NCI-H226 (cell line): ENCODE measurements at regions not wholly inside any gene's neighbourhood (a gene's known extent, or its start where the extent isn't known, plus 50 kb on each side); places are given as distances from the start of the nearest gene placed in this dataset.

Experiments used
- DNase-seq: peaks from one replicate; pipeline ENCODE4 v3.0.0-alpha.2; 2015

DNA sequence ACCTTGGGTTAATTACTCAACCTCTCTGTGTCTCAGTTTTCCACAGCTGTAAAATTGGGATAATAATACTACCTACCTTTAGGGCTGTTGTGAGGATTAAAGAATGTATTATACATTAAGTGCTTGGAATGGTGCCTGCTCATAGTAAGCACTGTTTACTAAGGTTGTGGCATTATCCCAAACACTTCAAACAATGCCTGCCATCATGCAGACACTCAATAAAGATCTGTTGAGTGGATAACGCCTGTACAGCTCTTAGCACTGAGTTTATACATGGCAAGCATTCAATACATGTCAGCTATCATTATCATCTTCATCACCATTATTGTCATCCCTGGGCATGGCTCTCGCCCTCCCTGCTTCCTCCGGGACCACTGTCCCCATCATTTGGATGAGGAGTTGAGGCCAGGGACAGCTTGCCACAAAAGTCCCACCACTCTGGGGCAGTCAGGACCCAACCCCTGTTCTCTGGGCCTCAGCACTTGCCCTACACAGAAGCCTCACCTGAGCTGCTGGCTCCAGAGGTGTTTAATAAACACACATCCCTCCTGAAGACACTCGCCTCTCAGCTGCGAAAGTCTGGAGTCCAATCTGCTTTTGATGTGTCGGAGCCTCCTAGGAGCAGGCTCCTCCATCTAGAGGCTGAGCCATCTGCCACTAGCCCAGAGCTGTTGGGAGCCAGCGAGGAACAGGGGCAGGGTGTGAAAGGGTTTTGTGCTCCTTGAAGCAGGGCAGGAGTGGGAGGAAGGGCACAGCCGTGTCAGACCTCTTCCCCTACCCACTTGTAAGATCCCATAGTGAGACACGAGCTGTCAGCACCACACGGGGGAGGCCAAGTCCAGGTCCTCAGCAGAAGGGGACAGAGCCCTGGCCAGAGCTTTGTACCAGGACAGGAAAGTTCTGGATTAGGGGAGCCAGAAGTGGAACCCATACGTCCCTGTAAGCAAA is 80.9 kb upstream of the ZC3H12A start:
- DNase-seq: no peak

GRCh38 chr1:37394574-37395464 is 79.6 kb upstream of the ZC3H12A start:
- DNase-seq: no peak

DNA sequence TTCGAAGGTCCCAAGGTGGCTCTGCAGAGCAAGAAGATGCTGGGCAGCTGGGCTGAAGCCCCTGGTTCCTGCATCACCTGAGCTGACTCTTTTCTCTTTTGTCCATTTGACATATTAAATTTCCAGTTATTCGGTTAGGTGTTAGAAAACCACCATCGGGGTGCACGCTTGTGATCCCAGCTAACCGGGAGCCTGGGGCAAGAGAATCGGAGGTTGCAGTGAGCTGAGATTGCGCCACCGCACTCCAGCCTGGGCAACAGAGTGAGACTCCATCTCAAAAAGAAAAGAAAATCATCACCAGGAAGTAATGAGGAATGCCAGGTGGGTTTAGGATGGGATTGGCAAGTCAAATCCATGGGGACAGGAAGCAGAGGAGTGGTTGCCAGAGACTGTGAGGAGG is 76.3 kb upstream of the ZC3H12A start:
- no peak for DNase-seq

GRCh38 chr1:37399205-37399604 is 75.2 kb upstream of the ZC3H12A start:
- DNase-seq: no peak

GRCh38 chr1:37399830-37400464 is 74.4 kb upstream of the ZC3H12A start:
- DNase-seq: no peak

- DNase-seq: no peak
Observed at GRCh38 chr1:37400466-37401225, 73.7 kb upstream of the ZC3H12A start.

DNA sequence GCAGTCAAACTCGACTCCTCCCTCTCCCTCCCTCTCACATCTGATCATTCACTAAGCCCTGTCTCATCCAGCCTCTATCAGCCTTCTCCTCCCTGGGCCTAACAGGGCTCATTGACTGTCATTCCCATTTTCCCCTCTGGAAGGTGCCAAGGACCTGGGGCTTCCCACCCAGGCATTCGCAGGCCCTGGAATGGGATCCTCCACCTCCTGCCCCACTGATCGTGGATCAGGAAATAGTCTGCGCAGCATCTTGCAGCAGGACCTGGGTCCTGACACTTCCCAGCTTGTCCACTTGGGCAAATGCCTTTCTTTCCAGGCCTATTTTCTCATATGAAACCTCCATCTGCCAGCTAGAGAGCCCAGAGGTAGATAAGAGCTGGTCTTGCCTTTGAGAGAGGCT is 71.2 kb upstream of the ZC3H12A start:
- no peak for DNase-seq

DNA sequence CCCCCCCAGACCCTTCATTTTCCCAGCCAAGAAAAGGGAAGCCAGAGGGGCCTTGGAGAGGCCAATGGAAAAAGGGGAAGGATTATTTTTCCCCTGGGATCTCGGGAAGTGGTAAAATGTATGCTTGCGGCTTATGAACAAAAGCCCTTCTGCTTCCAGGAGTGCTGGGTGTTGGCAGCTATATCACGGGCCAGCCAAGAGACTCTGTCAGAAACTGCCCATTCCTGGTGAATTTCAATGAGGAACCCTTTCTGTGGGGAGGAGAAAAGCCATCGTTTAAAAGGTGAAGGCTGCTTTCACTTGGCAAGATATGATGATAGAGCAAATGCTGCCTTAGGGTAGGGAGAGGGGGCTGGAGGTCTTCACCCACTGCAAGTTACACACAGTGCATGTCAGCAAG is 69.7 kb upstream of the ZC3H12A start:
- no peak for DNase-seq

DNA sequence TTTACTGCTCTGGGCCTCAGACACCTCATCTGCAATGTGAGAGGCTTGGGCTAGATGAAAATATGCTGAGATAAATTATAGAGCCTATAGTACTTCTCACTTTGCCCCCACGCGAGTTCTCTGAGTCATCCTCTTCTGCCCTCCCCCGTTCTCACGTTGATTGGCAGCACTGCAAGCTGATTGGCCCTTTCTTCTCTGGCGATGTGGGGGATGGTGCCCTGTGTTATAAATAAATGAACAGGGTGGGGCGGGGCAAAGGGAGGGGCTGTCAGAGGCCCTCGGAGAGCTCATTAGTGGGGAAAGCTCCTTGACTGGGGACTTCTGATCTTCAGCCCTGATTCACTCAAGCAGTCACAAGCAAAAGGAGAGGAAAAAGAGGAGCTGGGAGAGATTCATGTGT is 64.3 kb upstream of the ZC3H12A start:
- DNase-seq: no peak

DNA sequence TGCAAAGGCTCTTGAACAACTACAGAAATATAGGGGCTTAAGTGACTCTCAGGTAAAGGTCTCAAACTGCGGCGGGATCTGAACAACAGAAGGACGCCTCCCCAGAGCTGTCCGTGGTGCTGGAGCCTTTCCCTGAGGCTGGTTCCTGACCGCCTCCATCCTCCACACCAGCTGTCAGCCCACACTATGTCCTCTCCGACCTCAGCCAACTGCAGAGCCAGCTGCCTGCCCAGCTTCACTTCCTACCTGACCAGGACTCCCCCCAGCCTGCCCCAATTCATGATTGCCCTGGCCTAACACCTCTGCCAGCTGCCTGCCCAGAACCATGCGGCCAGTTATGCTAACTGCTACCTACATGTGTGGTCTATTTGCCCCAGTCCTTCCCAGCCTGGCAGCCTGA is 63.6 kb upstream of the ZC3H12A start:
- DNase-seq: peak; percentile 16

GRCh38 chr1:37415611-37416244 is 58.7 kb upstream of the ZC3H12A start:
- no peak for DNase-seq

GRCh38 chr1:37420456-37420855 is 53.9 kb upstream of the ZC3H12A start:
- DNase-seq: peak; percentile 65

GRCh38 chr1:37423810-37424209 is 50.6 kb upstream of the ZC3H12A start:
- DNase-seq: no peak

DNA sequence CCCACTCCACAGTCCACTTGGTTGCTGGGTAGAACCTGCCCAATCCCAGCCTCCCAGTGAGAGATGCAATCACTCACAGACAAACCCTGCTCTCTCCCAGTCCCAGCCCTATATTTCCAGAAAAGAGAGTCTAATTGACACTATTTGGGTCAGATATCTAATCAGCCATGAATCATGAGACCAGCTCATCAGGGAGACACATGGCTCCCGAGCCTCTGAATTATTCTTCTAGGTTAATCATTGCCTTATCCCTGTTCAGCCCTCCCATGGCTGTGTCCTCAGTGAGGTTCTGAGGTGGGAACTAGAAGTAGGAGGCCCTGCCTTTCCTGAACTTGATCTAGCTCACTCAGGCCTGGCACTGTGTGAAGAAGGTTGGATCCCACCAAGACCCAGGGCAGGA is 49.9 kb upstream of the ZC3H12A start:
- DNase-seq: no peak
